Left kidney (tissue), 1 donor: ENCODE measurements at regions not wholly inside any gene's neighbourhood (a gene's known extent, or its start where the extent isn't known, plus 50 kb on each side); places are given as distances from the start of the nearest gene placed in this dataset.
"Not testable (repeated sequence)": the region's sequence is repeated elsewhere in the genome, so short reads cannot be mapped to it uniquely, and the experiment has no call there.

Experiments used
- DNase-seq: peaks from one replicate; pipeline ENCODE4 v3.0.0-alpha.2; 2013

GRCh38 chr6:68012822-68013221 lies 622.3 kb upstream of the ADGRB3 start:
- DNase-seq: no peak

GRCh38 chr6:68010936-68011335 lies 624.1 kb upstream of the ADGRB3 start:
- no peak for DNase-seq

DNA sequence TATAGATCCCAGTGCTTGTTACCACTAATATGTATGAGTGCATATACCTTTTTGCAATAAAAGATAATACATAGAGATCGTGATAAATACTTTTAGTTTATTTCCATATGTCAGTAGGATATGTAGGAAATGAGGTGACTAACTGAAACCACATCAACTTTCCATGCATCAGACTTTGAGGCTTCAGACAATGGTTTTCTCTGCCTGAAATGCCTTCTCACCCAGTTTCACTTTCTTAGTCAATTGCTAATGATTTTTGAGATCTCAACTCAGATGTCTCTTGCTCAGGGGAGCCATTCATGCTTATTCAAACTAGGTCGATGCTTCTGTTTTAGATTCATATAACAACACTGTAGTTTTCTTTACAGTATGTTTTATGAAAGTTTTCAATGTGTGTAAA lies 626.6 kb upstream of the ADGRB3 start:
- no peak for DNase-seq

GRCh38 chr6:68007717-68008116 lies 627.4 kb upstream of the ADGRB3 start:
- DNase-seq: no peak

- DNase-seq: no peak
These were observed 648.3 kb upstream of the ADGRB3 start for GRCh38 chr6:67986694-67987232.

DNA sequence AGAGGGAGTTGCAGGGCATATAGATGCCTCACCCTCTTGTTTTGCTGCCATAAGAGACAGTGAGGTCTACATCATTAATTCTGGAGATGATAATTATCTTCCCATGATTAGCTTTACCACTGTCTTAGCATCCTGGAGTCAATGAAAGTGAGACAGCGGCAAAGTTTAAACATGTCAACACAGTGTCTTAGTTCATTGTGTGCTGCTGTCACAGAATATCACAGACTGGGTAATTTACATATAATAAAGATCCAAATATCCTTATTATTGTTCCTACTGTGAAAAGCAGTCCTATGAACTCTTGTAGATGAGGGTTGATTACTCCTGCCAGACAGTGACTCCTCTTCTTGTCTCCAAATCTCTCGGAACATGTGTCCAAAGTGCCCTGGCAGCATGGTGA lies 658.6 kb upstream of the ADGRB3 start:
- no peak for DNase-seq

- DNase-seq: no peak
These were observed 660.2 kb upstream of the ADGRB3 start for GRCh38 chr6:67974931-67975330.

- DNase-seq: no peak
These were observed 663.3 kb upstream of the ADGRB3 start for GRCh38 chr6:67971812-67972211.

GRCh38 chr6:67966830-67967229 lies 668.3 kb upstream of the ADGRB3 start:
- DNase-seq: no peak

DNA sequence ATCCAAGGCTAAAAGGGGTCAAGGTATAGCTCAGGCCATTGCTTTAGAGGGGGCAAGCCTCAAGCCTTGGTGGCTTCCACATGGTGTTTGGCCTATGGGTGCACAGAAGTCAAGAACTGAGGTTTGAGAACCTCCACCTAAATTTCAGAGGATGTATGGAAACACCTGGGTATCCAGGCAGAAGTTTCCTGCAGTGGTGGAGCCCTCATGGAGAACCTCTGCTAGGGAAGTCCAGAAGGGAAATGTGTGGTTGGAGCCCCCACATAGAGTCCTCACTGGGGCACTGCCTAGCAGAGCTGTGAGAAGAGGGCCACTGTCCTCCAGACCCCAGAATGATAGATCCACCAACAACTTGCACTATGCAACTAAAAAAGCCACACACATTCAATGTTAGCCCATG lies 678.7 kb upstream of the ADGRB3 start:
- no peak for DNase-seq

GRCh38 chr6:67952948-67953347 lies 682.1 kb upstream of the ADGRB3 start:
- DNase-seq: no peak

GRCh38 chr6:67952121-67952520 lies 683.0 kb upstream of the ADGRB3 start:
- DNase-seq: no peak

- not testable (repeated sequence) for DNase-seq
These were observed 687.3 kb upstream of the ADGRB3 start for GRCh38 chr6:67947762-67948161.

DNA sequence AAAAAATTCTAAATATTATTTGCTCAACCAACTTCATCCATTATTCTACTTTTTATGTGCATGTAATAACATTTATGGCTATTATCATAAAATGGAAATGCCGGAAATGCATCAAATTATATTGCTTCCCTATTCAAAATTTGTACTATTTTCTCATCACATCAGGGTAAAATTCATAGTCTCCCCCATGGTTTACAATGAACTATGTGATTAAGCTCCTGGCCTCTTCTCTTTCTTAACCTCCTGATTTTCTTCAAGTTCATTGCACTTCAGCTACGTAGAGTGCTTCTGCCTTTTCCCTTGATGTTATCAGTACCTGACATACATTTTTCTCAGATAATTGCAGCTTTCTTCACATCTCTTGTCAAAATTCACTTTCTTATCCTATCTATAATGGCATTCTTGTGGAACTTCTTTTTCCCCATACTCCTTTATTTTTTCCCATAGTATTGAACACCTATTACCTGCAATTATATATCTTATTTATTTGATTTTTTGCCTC lies 699.1 kb upstream of the ADGRB3 start:
- DNase-seq: no peak

- DNase-seq: no peak
These were observed 701.8 kb upstream of the ADGRB3 start for GRCh38 chr6:67933278-67933677.

- not testable (repeated sequence) for DNase-seq
These were observed 712.5 kb upstream of the ADGRB3 start for GRCh38 chr6:67922588-67922987.

- DNase-seq: not testable (repeated sequence)
These were observed 715.0 kb upstream of the ADGRB3 start for GRCh38 chr6:67920040-67920439.

- DNase-seq: no peak
These were observed 718.7 kb upstream of the ADGRB3 start for GRCh38 chr6:67916399-67916798.

DNA sequence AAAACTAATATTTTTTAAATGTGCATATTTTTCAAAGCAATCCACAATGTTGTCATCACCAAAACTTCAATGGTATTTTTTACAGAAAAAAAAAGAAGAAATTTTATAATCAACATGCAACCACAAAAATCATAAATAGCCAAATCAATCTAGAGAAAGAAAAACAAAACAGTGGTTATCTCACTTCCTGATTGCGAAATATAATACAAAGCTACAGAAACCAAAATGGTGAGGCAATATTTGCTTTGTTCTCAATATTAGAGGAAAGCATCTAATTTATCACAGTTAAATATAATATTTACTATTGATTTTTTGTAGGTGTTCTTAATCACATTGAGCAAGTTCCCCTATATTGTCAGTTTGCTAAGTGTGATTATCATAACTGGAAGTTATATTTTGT lies 720.7 kb upstream of the ADGRB3 start:
- DNase-seq: no peak

DNA sequence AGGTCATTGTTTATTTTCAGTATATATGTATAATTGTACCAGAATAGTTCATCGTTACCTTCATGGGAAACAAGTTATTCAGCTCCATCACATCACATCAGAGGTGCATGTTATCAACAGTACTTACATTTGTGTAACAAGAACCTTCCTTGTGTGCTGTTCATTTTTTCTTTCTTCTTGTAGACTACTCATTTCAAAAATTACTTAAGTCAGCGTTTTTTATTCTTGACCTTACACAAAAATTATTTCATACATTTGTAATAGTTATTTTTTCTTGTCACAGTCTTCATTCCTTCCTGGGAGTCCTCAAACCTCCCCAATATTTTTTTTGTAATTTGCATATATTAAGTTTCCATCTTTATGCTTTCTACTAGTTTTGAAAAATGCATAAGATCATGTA lies 725.7 kb upstream of the ADGRB3 start:
- DNase-seq: no peak

DNA sequence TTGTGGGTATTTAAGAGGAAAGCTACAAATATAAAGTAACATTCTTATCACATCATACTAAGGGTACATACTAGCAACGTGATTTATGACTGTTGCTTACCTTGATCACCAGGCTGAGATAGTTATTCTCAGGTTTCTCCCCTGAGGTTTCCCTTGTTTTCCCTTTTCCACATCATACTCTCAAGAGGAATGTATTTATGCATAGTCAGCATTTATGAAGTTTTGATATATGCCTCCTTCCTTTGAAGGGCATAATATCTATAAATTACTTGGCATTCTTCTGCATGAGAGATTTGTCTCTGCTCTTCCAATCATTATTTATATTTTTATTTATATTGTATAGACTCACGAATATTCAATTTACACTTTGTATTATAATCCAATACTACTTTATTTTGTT lies 726.7 kb upstream of the ADGRB3 start:
- no peak for DNase-seq

DNA sequence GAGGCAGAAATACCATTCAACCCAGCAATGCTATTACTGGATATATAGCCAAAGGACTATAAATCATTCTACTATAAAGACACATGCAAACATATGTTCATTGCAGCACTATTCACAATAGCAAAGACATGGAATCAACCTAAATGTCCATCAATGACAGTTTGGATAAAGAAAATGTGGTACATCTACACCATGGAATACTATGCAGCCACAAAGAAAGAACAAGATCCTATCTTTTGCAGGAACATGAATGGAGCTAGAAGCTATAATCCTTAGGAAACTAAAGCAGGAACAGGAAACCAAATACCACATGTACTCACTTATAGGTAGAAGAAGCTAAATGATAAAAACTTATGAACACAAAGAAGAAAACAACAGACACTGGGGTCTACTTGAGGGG lies 730.3 kb upstream of the ADGRB3 start:
- DNase-seq: not testable (repeated sequence)

DNA sequence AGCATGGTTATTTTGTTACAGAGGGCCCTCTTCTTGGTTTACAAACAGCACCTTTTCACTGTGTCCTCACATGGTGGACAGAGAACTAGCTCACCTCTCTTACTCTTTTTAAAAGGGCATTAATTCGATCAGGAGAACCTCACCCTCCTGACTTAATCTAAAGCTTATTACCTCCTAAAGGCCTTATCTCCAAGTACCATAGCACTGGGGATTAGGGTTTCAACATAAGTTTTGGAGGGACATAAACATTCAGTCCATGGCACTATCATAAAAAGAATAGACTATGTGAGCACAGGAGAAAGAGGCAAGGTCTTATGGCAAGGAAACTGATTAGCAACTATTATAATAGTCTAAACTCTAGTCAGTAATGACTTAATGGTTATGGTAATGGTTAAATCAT lies 736.2 kb upstream of the ADGRB3 start:
- no peak for DNase-seq

- DNase-seq: no peak
These were observed 737.0 kb upstream of the ADGRB3 start for GRCh38 chr6:67897998-67898607.
